ENCODE measurements at regions not wholly inside any gene's neighbourhood (a gene's known extent, or its start where the extent isn't known, plus 50 kb on each side); places are given as distances from the start of the nearest gene placed in this dataset.
"Not testable (repeated sequence)": the region's sequence is repeated elsewhere in the genome, so short reads cannot be mapped to it uniquely, and the experiment has no call there.

- 94 to 95% (median 95%) methylated on average over 13 of the region's 13 CpGs for WGBS, 3 donors
- no peak overlapping the region for H3K27ac ChIP-seq
- intact Hi-C loops (cut with DNase I), result no loop called here
- no peak for DNase-seq
- H3K9me3 ChIP-seq, result no peaks in the 10 kb centered on the region
- H3K4me3 ChIP-seq, result no peak overlapping the region
- no peaks in the 10 kb centered on the region for H3K4me1 ChIP-seq (ENCODE audit: insufficient read depth)
- H3K27me3 ChIP-seq, result no peaks in the 10 kb centered on the region
- TF ChIP-seq POLR2A (IDR thresholded peaks at IDR 0.05), result no peak
- no peak for TF ChIP-seq EP300 (IDR thresholded peaks at IDR 0.05)
- TF ChIP-seq, protein P1, sequence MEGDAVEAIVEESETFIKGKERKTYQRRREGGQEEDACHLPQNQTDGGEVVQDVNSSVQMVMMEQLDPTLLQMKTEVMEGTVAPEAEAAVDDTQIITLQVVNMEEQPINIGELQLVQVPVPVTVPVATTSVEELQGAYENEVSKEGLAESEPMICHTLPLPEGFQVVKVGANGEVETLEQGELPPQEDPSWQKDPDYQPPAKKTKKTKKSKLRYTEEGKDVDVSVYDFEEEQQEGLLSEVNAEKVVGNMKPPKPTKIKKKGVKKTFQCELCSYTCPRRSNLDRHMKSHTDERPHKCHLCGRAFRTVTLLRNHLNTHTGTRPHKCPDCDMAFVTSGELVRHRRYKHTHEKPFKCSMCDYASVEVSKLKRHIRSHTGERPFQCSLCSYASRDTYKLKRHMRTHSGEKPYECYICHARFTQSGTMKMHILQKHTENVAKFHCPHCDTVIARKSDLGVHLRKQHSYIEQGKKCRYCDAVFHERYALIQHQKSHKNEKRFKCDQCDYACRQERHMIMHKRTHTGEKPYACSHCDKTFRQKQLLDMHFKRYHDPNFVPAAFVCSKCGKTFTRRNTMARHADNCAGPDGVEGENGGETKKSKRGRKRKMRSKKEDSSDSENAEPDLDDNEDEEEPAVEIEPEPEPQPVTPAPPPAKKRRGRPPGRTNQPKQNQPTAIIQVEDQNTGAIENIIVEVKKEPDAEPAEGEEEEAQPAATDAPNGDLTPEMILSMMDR (IDR thresholded peaks at IDR 0.05), result no peak
- no peaks in the 10 kb centered on the region for H3K36me3 ChIP-seq
Observed at GRCh38 chr9:108394726-108395125, 461.1 kb downstream of the ACTL7B start.

- H3K9me3 ChIP-seq; H3K4me1 ChIP-seq (ENCODE audit: insufficient read depth); DNase-seq; H3K4me3 ChIP-seq; H3K36me3 ChIP-seq; H3K27ac ChIP-seq; intact Hi-C loops (cut with DNase I); H3K27me3 ChIP-seq: not testable (repeated sequence)
- 94 to 97% (median 96%) methylated on average over 31 of the region's 31 CpGs for whole genome bisulfite sequencing, 3 donors
Observed at GRCh38 chr9:108393481-108394001, 462.2 kb downstream of the ACTL7B start.

- Histone ChIP-seq H3K27me3 (no peaks in the 10 kb centered on the region), H3K27ac (no peak overlapping the region), H3K36me3 (no peaks in the 10 kb centered on the region), H3K4me1 (ENCODE audit: insufficient read depth) (no peaks in the 10 kb centered on the region), H3K4me3 (no peak overlapping the region), H3K9me3 (no peaks in the 10 kb centered on the region)
- intact Hi-C loops (cut with DNase I), result no loop called here
- WGBS, 3 donors, result 93 to 100% (median 98%) methylated on average over 1 of the region's 1 CpG
- TF ChIP-seq, protein P1 (IDR thresholded peaks at IDR 0.05), result no peak
- DNase-seq, result no peak
Observed at GRCh38 chr9:108392877-108393276, 462.9 kb downstream of the ACTL7B start.

- Histone ChIP-seq H3K4me1 (ENCODE audit: insufficient read depth) (no peaks in the 10 kb centered on the region), H3K9me3 (no peaks in the 10 kb centered on the region), H3K27ac (no peak overlapping the region), H3K36me3 (no peaks in the 10 kb centered on the region), H3K4me3 (no peak overlapping the region), H3K27me3 (no peaks in the 10 kb centered on the region)
- 89 to 97% (median 94%) methylated on average over 1 of the region's 1 CpG for WGBS, 3 donors
- no peak for DNase-seq
- TF ChIP-seq POLR2A (IDR thresholded peaks at IDR 0.05) (no peak), EP300 (IDR thresholded peaks at IDR 0.05) (no peak)
- TF ChIP-seq, protein P1 (IDR thresholded peaks at IDR 0.05), result no peak
- intact Hi-C loops (cut with DNase I), result no loop called here
Observed at GRCh38 chr9:108389056-108389455, 466.7 kb downstream of the ACTL7B start.

DNA sequence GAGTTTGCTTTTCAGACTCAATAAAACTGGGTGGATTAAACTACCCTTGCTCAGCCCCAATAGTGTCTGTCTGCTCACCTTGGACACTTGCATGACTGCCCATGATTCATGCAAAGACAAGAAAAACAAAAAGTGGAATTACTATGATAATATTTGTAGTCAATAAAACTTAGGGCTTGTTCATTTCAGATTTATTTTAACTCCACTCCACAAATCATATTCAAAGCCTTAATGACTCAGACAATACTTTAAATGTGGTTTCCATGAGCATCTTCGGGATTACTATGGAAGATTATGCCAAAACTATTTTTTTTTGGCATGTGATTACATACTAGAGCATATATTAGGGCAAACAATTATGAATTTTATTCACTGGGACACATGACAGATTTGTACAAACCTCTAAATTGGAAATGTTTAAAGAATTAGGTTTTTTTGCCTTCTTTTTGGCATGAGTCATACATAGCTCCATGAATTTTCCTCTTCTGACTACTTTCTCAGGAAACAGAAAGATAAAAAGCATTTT lies 468.9 kb downstream of the ACTL7B start:
- Histone ChIP-seq H3K9me3 (no peaks in the 10 kb centered on the region), H3K4me3 (no peak overlapping the region), H3K4me1 (ENCODE audit: insufficient read depth) (no peaks in the 10 kb centered on the region), H3K27ac (no peak overlapping the region), H3K27me3 (no peaks in the 10 kb centered on the region), H3K36me3 (no peaks in the 10 kb centered on the region)
- DNase-seq, result no peak
- 6 to 10% (median 9%) methylated on average over 1 of the region's 1 CpG for whole genome bisulfite sequencing, 3 donors
- no peak for TF ChIP-seq POLR2A (IDR thresholded peaks at IDR 0.05)
- TF ChIP-seq, protein P1 (IDR thresholded peaks at IDR 0.05), result no peak
- TF ChIP-seq EP300 (IDR thresholded peaks at IDR 0.05), result no peak
- intact Hi-C loops (cut with DNase I), result no loop called here
